Suprapubic skin (tissue), 4 donors: ENCODE measurements at regions not wholly inside any gene's neighbourhood (a gene's known extent, or its start where the extent isn't known, plus 50 kb on each side); places are given as distances from the start of the nearest gene placed in this dataset.

Source experiments
- DNase-seq, 2 donors: peaks; one replicate each; pipeline ENCODE4 v3.0.0-alpha.2; 2019; ENCODE audit warnings: low spot score in 2 of 2
- H3K27ac ChIP-seq: fragments of 200-600 bp; sonication (generic); one replicate; pipeline ENCODE4 v1.5.1; 2019
- H3K27me3 ChIP-seq: fragments of 200-600 bp; sonication (generic); one replicate; pipeline ENCODE4 v1.5.1; 2019
- H3K36me3 ChIP-seq: fragments of 200-600 bp; sonication (generic); one replicate; pipeline ENCODE4 v1.5.1; 2019
- H3K4me1 ChIP-seq: fragments of 200-600 bp; sonication (generic); one replicate; pipeline ENCODE4 v1.5.1; 2019
- H3K4me3 ChIP-seq: fragments of 200-600 bp; sonication (generic); one replicate; pipeline ENCODE4 v1.5.1; 2019; ENCODE audit warnings: mild to moderate bottlenecking
- H3K9me3 ChIP-seq: fragments of 200-600 bp; sonication (generic); one replicate; pipeline ENCODE4 v1.5.1; 2019
- EP300 ChIP-seq: sonication (generic); formaldehyde crosslinking; IDR thresholded peaks from one replicate; pipeline ENCODE4 v1.6.1; 2017; ENCODE audit warnings: antibody characterized with exemption
- POLR2A ChIP-seq, 2 donors: fragments of 450-650 bp; IDR thresholded peaks; one replicate each; pipeline ENCODE4 v1.6.1; 2017; ENCODE audit warnings: antibody characterized with exemption in 2 of 2, mild to moderate bottlenecking in 2 of 2, moderate library complexity in 2 of 2
- POLR2AphosphoS5 ChIP-seq, 3 donors: sonication (generic); formaldehyde crosslinking; IDR thresholded peaks; one replicate each; pipeline ENCODE4 v1.6.1; 2017; ENCODE audit warnings: antibody characterized with exemption in 3 of 3
- WGBS: methylation state at CpG from one replicate; pipeline ENCODE4 v1.1.5; 2018; 5-methylcytosine and 5-hydroxymethylcytosine counted together
- TF ChIP-seq, protein P1 (sequence below), 2 donors: fragments of 200-600 bp in 1 of 2; fragments of 450-650 bp in 1 of 2; sonication (generic) in 1 of 2; IDR thresholded peaks; one replicate each; pipeline ENCODE4 v1.5.1; 2016 to 2019; ENCODE audit warnings: antibody characterized with exemption in 2 of 2, mild to moderate bottlenecking in 1 of 2, moderate library complexity in 1 of 2

DNA sequence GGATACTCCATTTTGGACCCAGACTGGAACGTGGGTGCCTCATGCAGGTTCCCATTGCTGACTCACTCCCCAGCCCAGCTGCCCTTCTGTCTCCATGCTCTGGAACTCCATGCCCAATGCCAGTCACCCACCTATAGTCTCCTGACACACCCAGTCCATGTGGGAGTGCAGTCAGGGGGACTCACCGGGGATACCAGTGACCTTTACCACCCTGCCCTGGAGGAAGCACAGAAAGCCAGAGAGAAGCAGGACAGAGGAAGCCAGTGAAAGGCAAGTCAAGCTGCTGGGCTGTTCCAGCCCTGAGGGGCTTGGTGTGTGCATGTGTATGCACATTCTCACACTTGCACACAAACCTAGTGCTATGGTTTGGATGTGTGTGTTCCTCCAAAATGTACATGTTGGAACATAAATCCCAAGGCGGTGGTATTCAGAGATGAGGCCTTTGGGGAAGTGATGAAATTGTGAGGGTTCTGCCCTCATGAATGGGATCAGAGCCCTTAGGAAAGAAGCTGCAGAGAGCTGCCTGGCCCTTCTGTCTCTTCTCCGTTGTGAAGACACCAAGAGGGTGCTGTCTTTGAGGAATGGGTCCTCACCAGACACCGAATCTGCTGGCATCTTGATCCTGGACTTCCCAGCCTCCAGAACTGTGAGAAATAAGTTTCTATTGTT, 121.4 kb upstream of the MAFB start:
- TF ChIP-seq POLR2AphosphoS5 (IDR thresholded peaks at IDR 0.05) (no peak), POLR2A (IDR thresholded peaks at IDR 0.05) (no peak)
- 63% methylated on average over 5 of the region's 5 CpGs for WGBS
- Histone ChIP-seq H3K27me3 (peaks cover 17% of the 10 kb centered on the region), H3K4me3 (no peak overlapping the region), H3K27ac (no peak overlapping the region), H3K9me3 (no peaks in the 10 kb centered on the region), H3K4me1 (no peaks in the 10 kb centered on the region), H3K36me3 (no peaks in the 10 kb centered on the region)
- no peak for DNase-seq

DNA sequence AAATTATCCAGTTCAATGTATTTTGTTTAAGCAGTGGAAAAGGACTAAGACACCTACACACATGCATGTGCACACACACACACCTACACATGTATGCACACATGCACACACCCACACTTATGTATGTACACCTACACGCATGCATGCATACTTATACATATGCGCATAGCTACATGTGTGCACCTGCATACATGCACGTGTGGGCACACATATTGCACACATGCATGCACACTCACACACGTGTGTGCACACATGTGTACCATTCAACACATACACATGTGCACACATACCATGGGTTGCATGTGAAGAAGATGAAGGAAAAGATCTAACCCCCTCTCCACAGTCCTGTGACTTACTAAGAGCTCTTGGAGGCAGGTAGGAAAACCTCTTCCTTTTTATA, 122.0 kb upstream of the MAFB start:
- no peaks in the 10 kb centered on the region for H3K36me3 ChIP-seq
- WGBS, result 95% methylated on average over 4 of the region's 4 CpGs
- no peaks in the 10 kb centered on the region for H3K4me1 ChIP-seq
- no peaks in the 10 kb centered on the region for H3K9me3 ChIP-seq
- H3K27me3 ChIP-seq, result peaks cover 12% of the 10 kb centered on the region
- DNase-seq, result no peak
- H3K27ac ChIP-seq, result no peak overlapping the region
- TF ChIP-seq POLR2A (IDR thresholded peaks at IDR 0.05), result no peak
- TF ChIP-seq, protein P1, sequence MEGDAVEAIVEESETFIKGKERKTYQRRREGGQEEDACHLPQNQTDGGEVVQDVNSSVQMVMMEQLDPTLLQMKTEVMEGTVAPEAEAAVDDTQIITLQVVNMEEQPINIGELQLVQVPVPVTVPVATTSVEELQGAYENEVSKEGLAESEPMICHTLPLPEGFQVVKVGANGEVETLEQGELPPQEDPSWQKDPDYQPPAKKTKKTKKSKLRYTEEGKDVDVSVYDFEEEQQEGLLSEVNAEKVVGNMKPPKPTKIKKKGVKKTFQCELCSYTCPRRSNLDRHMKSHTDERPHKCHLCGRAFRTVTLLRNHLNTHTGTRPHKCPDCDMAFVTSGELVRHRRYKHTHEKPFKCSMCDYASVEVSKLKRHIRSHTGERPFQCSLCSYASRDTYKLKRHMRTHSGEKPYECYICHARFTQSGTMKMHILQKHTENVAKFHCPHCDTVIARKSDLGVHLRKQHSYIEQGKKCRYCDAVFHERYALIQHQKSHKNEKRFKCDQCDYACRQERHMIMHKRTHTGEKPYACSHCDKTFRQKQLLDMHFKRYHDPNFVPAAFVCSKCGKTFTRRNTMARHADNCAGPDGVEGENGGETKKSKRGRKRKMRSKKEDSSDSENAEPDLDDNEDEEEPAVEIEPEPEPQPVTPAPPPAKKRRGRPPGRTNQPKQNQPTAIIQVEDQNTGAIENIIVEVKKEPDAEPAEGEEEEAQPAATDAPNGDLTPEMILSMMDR (IDR thresholded peaks at IDR 0.05), result no peak
- TF ChIP-seq EP300, result no peak
- TF ChIP-seq POLR2AphosphoS5 (IDR thresholded peaks at IDR 0.05), result no peak
- no peak overlapping the region for H3K4me3 ChIP-seq

DNA sequence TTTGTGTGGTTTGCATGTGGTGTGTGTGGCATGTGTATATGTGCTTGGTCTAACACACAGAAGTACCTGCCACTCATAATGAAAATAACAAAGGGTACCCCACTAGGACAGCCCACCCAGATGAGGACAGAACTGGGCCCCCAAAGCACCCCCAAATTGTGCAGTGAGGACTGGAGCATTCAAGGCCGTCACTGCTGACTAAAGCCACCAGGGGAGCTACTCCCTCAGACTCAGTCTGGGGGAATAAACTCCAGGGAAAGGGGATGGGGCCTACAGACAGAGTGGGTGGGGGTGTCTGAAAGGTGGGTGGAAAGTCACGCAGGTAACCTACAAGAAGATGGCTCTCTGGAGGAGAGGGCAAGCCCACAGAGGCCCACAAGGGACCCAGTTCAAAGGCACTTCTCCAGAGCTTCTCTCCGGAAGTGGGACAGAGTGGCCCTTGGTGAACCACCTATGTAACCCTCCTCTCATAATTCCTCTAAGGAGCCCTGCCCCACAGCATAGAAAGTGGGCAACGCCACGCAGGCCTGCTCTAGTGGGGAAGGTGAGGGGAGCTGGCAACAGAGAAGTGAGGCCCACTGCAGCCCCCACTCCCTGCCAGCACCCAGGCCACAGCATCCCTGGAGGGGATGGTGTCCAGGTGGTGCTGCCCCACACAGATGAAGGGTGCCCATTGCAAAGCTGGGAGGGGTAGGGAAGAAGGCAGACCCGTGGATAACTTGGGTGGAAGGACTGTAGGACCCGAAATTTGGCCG, 122.8 kb upstream of the MAFB start:
- H3K4me3 ChIP-seq, result no peak overlapping the region
- TF ChIP-seq POLR2A (IDR thresholded peaks at IDR 0.05) (no peak), EP300 (no peak), POLR2AphosphoS5 (IDR thresholded peaks at IDR 0.05) (no peak)
- TF ChIP-seq, protein P1 (IDR thresholded peaks at IDR 0.05), result no peak
- peaks cover 12% of the 10 kb centered on the region for H3K27me3 ChIP-seq
- H3K36me3 ChIP-seq, result no peaks in the 10 kb centered on the region
- no peaks in the 10 kb centered on the region for H3K4me1 ChIP-seq
- no peaks in the 10 kb centered on the region for H3K9me3 ChIP-seq
- H3K27ac ChIP-seq, result no peak overlapping the region
- WGBS, result 85% methylated on average over 8 of the region's 8 CpGs
- DNase-seq, result no peak

DNA sequence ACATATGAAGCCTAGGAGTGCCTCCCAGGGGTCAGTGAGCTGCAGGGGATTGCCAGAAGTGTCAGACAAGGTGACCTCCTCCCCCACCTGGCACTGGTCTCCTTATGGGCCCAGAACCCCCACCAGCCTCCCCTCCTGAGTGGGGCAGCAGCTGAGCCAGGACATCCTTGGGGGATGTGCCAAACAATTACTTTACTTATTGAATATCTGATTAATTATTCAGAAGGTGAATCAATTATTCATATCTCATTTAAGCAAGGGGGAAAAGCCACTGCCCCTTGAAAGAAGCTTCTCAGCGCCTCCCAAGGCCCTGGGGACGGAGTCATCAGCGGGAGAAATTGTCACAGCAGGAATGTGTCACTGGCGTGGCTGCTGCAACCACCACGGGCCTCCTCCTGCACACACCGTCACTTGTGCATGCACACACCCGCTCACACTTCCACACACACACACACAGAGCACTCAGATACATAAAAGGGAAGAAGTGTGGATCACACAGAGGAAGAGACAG, 123.4 kb upstream of the MAFB start:
- Histone ChIP-seq H3K36me3 (no peaks in the 10 kb centered on the region), H3K4me3 (no peak overlapping the region), H3K27me3 (peaks cover 10% of the 10 kb centered on the region), H3K4me1 (no peaks in the 10 kb centered on the region), H3K27ac (no peak overlapping the region), H3K9me3 (no peaks in the 10 kb centered on the region)
- 68% methylated on average over 7 of the region's 7 CpGs for WGBS
- no peak for TF ChIP-seq POLR2A (IDR thresholded peaks at IDR 0.05)
- TF ChIP-seq, protein P1 (IDR thresholded peaks at IDR 0.05), result no peak
- TF ChIP-seq POLR2AphosphoS5 (IDR thresholded peaks at IDR 0.05), result no peak
- TF ChIP-seq EP300, result no peak
- DNase-seq, result no peak

DNA sequence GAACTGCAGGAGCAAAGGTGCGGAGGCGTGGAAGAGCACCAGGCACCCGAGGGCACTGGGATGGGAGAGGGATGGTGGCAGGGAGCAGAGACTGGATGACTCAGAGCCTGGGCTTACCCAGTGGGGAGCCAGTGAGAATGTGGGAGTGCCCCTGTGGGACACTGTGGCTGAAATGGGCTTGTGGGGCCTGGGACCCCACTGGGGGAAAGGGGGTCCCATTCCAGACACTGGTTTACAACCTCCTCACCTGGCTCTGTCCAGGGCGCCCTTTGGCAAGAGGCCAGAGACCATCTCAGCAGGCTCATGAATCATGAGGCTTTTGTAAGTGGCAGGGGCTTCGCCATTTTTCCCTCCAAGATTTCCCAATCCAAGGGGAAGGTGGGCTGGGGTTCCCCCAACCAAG, 124.0 kb upstream of the MAFB start:
- peaks cover 4% of the 10 kb centered on the region for H3K27me3 ChIP-seq
- no peaks in the 10 kb centered on the region for H3K36me3 ChIP-seq
- 65% methylated on average over 4 of the region's 5 CpGs for WGBS
- no peak overlapping the region for H3K27ac ChIP-seq
- no peaks in the 10 kb centered on the region for H3K9me3 ChIP-seq
- H3K4me3 ChIP-seq, result no peak overlapping the region
- TF ChIP-seq POLR2AphosphoS5 (IDR thresholded peaks at IDR 0.05), result no peak
- TF ChIP-seq POLR2A (IDR thresholded peaks at IDR 0.05), result no peak
- TF ChIP-seq EP300, result no peak
- TF ChIP-seq, protein P1 (IDR thresholded peaks at IDR 0.05), result no peak
- DNase-seq, result no peak
- no peaks in the 10 kb centered on the region for H3K4me1 ChIP-seq
